OCI-LY7 (cell line): ENCODE measurements at regions not wholly inside any gene's neighbourhood (a gene's known extent, or its start where the extent isn't known, plus 50 kb on each side); places are given as distances from the start of the nearest gene placed in this dataset.

Source experiments
- EZH2phosphoT487 ChIP-seq: fragments of 200-600 bp; sonication (generic); IDR thresholded peaks from 2 replicates; pipeline ENCODE4 v1.6.1; 2018; ENCODE audit warnings: low read depth, borderline replicate concordance, mild to moderate bottlenecking, mixed run types, antibody characterized with exemption, low read length, moderate library complexity, mixed read lengths
- TF ChIP-seq, protein P1 (sequence below): fragments of 200-600 bp; sonication (generic); conservative IDR thresholded peaks from 2 replicates; pipeline ENCODE4 v1.5.1; 2014; ENCODE audit warnings: mild to moderate bottlenecking, antibody characterized with exemption, low read length, moderate library complexity, mixed read lengths

- TF ChIP-seq, protein P1, sequence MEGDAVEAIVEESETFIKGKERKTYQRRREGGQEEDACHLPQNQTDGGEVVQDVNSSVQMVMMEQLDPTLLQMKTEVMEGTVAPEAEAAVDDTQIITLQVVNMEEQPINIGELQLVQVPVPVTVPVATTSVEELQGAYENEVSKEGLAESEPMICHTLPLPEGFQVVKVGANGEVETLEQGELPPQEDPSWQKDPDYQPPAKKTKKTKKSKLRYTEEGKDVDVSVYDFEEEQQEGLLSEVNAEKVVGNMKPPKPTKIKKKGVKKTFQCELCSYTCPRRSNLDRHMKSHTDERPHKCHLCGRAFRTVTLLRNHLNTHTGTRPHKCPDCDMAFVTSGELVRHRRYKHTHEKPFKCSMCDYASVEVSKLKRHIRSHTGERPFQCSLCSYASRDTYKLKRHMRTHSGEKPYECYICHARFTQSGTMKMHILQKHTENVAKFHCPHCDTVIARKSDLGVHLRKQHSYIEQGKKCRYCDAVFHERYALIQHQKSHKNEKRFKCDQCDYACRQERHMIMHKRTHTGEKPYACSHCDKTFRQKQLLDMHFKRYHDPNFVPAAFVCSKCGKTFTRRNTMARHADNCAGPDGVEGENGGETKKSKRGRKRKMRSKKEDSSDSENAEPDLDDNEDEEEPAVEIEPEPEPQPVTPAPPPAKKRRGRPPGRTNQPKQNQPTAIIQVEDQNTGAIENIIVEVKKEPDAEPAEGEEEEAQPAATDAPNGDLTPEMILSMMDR = no peak
- TF ChIP-seq EZH2phosphoT487 = no peak
These were observed 54.1 kb upstream of the CHD6 start for GRCh38 chr20:41672282-41672681.
